ENCODE measurements at regions not wholly inside any gene's neighbourhood (a gene's known extent, or its start where the extent isn't known, plus 50 kb on each side); places are given as distances from the start of the nearest gene placed in this dataset.

DNA sequence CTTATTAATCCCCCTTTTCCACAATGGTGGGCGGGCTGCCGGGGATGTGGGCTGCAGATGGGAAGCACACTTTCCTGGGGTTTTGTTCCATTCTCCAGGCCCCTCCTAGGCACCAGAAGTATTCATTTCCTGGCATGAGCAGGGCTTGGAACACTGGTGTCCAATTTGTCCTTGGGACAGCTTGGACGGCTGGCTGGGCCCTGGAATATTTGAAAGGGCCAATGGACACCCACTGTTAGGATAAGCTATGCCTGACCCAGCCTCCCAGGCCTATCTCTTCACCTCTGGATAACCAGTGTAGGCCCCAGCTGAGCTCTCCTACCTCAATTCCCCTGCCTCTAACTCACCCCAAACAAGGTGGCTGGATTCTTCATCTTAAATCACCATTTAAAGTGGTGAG, 354.9 kb downstream of the PTEN start:
- no peak for TF ChIP-seq POLR2A (IDR thresholded peaks at IDR 0.05; ENCODE audit: low read length)
- TF ChIP-seq GATA1 (IDR thresholded peaks at IDR 0.05; ENCODE audit: low read depth, low read length) = no peak

Data from erythroblast (primary cell).